H1 (cell line): ENCODE measurements at regions not wholly inside any gene's neighbourhood (a gene's known extent, or its start where the extent isn't known, plus 50 kb on each side); places are given as distances from the start of the nearest gene placed in this dataset.

Source experiments
- CTCF ChIA-PET: fragments of 300-600 bp; sonication (Branson Sonifier 250); formaldehyde crosslinking; loops from one replicate; lab custom pipeline; 2021; ENCODE audit not compliant: partially characterized antibody; lab: Charles Lee
- POLR2A ChIA-PET: fragments of 300-600 bp; sonication (Branson Sonifier 250); formaldehyde crosslinking; loops from one replicate; lab custom pipeline; 2021; ENCODE audit warnings: inconsistent platforms; ENCODE audit not compliant: partially characterized antibody; lab: Charles Lee
- DNase-seq, 2 experiments: peaks; one replicate each; pipeline versions ENCODE4 v3.0.0 to v3.0.0-alpha.2; 2010 to 2022; ENCODE audit warnings: low spot score in 2 of 2, low read depth in 1 of 2, mixed read lengths in 1 of 2
- FAIRE-seq: peaks from 2 replicates; lab custom pipeline; 2011; peaks lifted over from hg19 to GRCh38; lab: Jason Lieb, UNC
- H2AFZ ChIP-seq: 2 replicates; pipeline ENCODE4 v1.8.1; 2012; ENCODE audit warnings: low read length, inconsistent platforms
- H2AK5ac ChIP-seq: 2 replicates; pipeline ENCODE4 v1.6.1; 2013; ENCODE audit warnings: low read depth, low read length
- H2BK120ac ChIP-seq: replicated peaks from 2 replicates; pipeline ENCODE3; 2013; ENCODE audit warnings: low read depth, low read length, inconsistent platforms
- H2BK12ac ChIP-seq: 2 replicates; pipeline ENCODE4 v1.6.1; 2013; ENCODE audit warnings: low read depth, low read length
- H2BK15ac ChIP-seq: 2 replicates; pipeline ENCODE4 v1.6.1; 2013; ENCODE audit warnings: low read length
- H2BK20ac ChIP-seq: 2 replicates; pipeline ENCODE4 v1.6.1; 2013; ENCODE audit warnings: low read length
- H2BK5ac ChIP-seq: 2 replicates; pipeline ENCODE4 v1.6.1; 2013; ENCODE audit warnings: low read depth, low read length
- H3K14ac ChIP-seq: 2 replicates; pipeline ENCODE4 v1.6.1; 2013; ENCODE audit warnings: inconsistent platforms; ENCODE audit not compliant: insufficient read length
- H3K18ac ChIP-seq: 2 replicates; pipeline ENCODE4 v1.6.1; 2013; ENCODE audit warnings: low read length; ENCODE audit errors: extremely low read depth
- H3K23ac ChIP-seq: 2 replicates; pipeline ENCODE4 v1.6.1; 2013; ENCODE audit warnings: inconsistent platforms; ENCODE audit not compliant: insufficient read length
- H3K23me2 ChIP-seq: 2 replicates; pipeline ENCODE4 v1.6.1; 2013; ENCODE audit warnings: low read depth, low read length
- H3K27ac ChIP-seq: 2 replicates; pipeline ENCODE4 v1.6.1; 2011; ENCODE audit warnings: low read depth, low read length, inconsistent platforms
- H3K27me3 ChIP-seq, 4 experiments: replicated peaks in 1 of 4; 1 replicate in 1 of 4; 2 replicates in 3 of 4; pipeline versions ENCODE4 v1.6.1 to v1.8.1; 2011 to 2013; ENCODE audit warnings: low read length in 3 of 4, mild to moderate bottlenecking in 3 of 4, inconsistent platforms in 2 of 4, mixed read lengths in 2 of 4, moderate library complexity in 1 of 4; ENCODE audit not compliant: control insufficient read depth in 3 of 4, insufficient read depth in 3 of 4; ENCODE audit errors: extremely low read depth in 1 of 4
- H3K36me3 ChIP-seq, 4 experiments: 2 replicates each; pipeline versions ENCODE4 v1.6.1 to v1.8.1; 2011 to 2013; ENCODE audit warnings: mild to moderate bottlenecking in 4 of 4, low read length in 3 of 4, moderate library complexity in 2 of 4, control low read depth in 1 of 4, inconsistent platforms in 1 of 4; ENCODE audit not compliant: insufficient read depth in 4 of 4, control insufficient read depth in 2 of 4
- H3K4ac ChIP-seq: replicated peaks from 2 replicates; pipeline ENCODE3; 2013; ENCODE audit warnings: low read length, low read depth, mixed read lengths, inconsistent platforms; ENCODE audit not compliant: insufficient read length
- H3K4me1 ChIP-seq, 4 experiments: replicated peaks in 1 of 4; 1 replicate in 1 of 4; 2 replicates in 3 of 4; pipeline versions ENCODE4 v1.6.1 to v1.8.1; 2011 to 2013; ENCODE audit warnings: low read length in 3 of 4, inconsistent platforms in 2 of 4, mixed read lengths in 1 of 4; ENCODE audit not compliant: insufficient read depth in 4 of 4, control insufficient read depth in 3 of 4
- H3K4me2 ChIP-seq, 2 experiments: 2 replicates each; pipeline versions ENCODE4 v1.6.1 to v1.8.1; 2011 to 2013; ENCODE audit warnings: low read depth in 2 of 2, low read length in 2 of 2, control low read depth in 1 of 2, inconsistent platforms in 1 of 2, mild to moderate bottlenecking in 1 of 2; ENCODE audit not compliant: insufficient read depth in 1 of 2
- H3K4me3 ChIP-seq, 4 experiments: fragments of 200-600, 300-600 bp in 1 of 4; sonication (generic), shearing (Covaris generic), sonication (Bioruptor Twin) in 1 of 4; 2 replicates each; pipeline versions ENCODE4 v1.5.1 to v1.8.1; 2011 to 2016; ENCODE audit warnings: low read length in 4 of 4, low read depth in 3 of 4, control low read depth in 2 of 4, inconsistent platforms in 2 of 4, mild to moderate bottlenecking in 2 of 4, mixed read lengths in 1 of 4, moderate library complexity in 1 of 4; ENCODE audit not compliant: insufficient read depth in 2 of 4; ENCODE audit errors: extremely low read depth in 1 of 4
- H3K56ac ChIP-seq: replicated peaks from 2 replicates; pipeline ENCODE3; 2013; ENCODE audit warnings: low read depth, mild to moderate bottlenecking, mixed read lengths, low read length, inconsistent platforms; ENCODE audit not compliant: insufficient read length
- H3K79me1 ChIP-seq: 2 replicates; pipeline ENCODE4 v1.6.1; 2013; ENCODE audit warnings: low read depth, low read length, control low read depth
- H3K79me2 ChIP-seq, 2 experiments: 2 replicates each; pipeline versions ENCODE4 v1.6.1 to v1.8.1; 2012 to 2013; ENCODE audit warnings: low read length in 2 of 2, mild to moderate bottlenecking in 2 of 2, inconsistent platforms in 1 of 2; ENCODE audit not compliant: insufficient read depth in 2 of 2, control insufficient read depth in 1 of 2
- H3K9ac ChIP-seq, 4 experiments: replicated peaks in 1 of 4; 1 replicate in 1 of 4; 2 replicates in 3 of 4; pipeline versions ENCODE4 v1.6.1 to v1.8.1; 2011 to 2013; ENCODE audit warnings: low read depth in 3 of 4, low read length in 3 of 4, control low read depth in 2 of 4, mild to moderate bottlenecking in 2 of 4, moderate library complexity in 2 of 4, inconsistent platforms in 1 of 4; ENCODE audit errors: extremely low read depth in 1 of 4
- H3K9me3 ChIP-seq, 2 experiments: 2 replicates each; pipeline versions ENCODE4 v1.6.1 to v1.8.1; 2012 to 2013; ENCODE audit warnings: mild to moderate bottlenecking in 2 of 2, moderate library complexity in 2 of 2, control low read depth in 1 of 2, inconsistent platforms in 1 of 2, low read depth in 1 of 2, low read length in 1 of 2, mixed read lengths in 1 of 2; ENCODE audit not compliant: insufficient read depth in 2 of 2
- H4K20me1 ChIP-seq, 2 experiments: replicated peaks in 1 of 2; 2 replicates each; pipeline versions ENCODE3 to v1.8.1; 2011 to 2013; ENCODE audit warnings: inconsistent platforms in 2 of 2, low read length in 2 of 2, mild to moderate bottlenecking in 1 of 2; ENCODE audit not compliant: insufficient read depth in 2 of 2, control insufficient read depth in 1 of 2
- H4K5ac ChIP-seq: 2 replicates; pipeline ENCODE4 v1.6.1; 2013; ENCODE audit warnings: low read length, low read depth, mixed read lengths, inconsistent platforms; ENCODE audit not compliant: insufficient read length
- H4K8ac ChIP-seq: 2 replicates; pipeline ENCODE4 v1.8.0; 2013; ENCODE audit warnings: mild to moderate bottlenecking, moderate library complexity, low read length, inconsistent platforms; ENCODE audit not compliant: insufficient read depth; ENCODE audit errors: extremely low read depth
- H4K91ac ChIP-seq: replicated peaks from 2 replicates; pipeline ENCODE3; 2013; ENCODE audit warnings: low read length, mixed read lengths, inconsistent platforms; ENCODE audit not compliant: insufficient read length
- ASH2L ChIP-seq: fragments of 200-600, 300-600 bp; sonication (generic); IDR thresholded peaks from one replicate; pipeline ENCODE4 v1.7.1; 2017; ENCODE audit warnings: low read length
- EP300 ChIP-seq, 2 experiments: IDR thresholded peaks; 1 replicate in 1 of 2; 2 replicates in 1 of 2; pipeline ENCODE4 v1.6.1; 2011 to 2012; ENCODE audit warnings: low read depth in 2 of 2, low read length in 2 of 2, mild to moderate bottlenecking in 2 of 2, borderline replicate concordance in 1 of 2, inconsistent platforms in 1 of 2, moderate library complexity in 1 of 2
- POLR2A ChIP-seq, 2 experiments: IDR thresholded peaks; 1 replicate in 1 of 2; 2 replicates in 1 of 2; pipeline ENCODE4 v1.6.1; 2011; ENCODE audit warnings: low read depth in 2 of 2, low read length in 2 of 2, mild to moderate bottlenecking in 2 of 2; ENCODE audit errors: control extremely low read depth in 1 of 2
- RFX5 ChIP-seq: IDR thresholded peaks from 2 replicates; pipeline ENCODE4 v1.6.1; 2011; ENCODE audit warnings: low read depth, low read length, improper control_type of control experiment, borderline replicate concordance
- SIN3A ChIP-seq, 2 experiments: IDR thresholded peaks in 1 of 2; conservative IDR thresholded peaks in 1 of 2; 2 replicates each; pipeline ENCODE4 v1.6.1; 2011 to 2012; ENCODE audit warnings: low read length in 2 of 2, improper control_type of control experiment in 1 of 2, low read depth in 1 of 2, mild to moderate bottlenecking in 1 of 2
- TAF7 ChIP-seq: optimal IDR thresholded peaks from 2 replicates; pipeline ENCODE3; 2011; ENCODE audit warnings: low read depth, mild to moderate bottlenecking, inconsistent platforms, low read length, moderate library complexity, borderline replicate concordance
- TCF12 ChIP-seq: IDR thresholded peaks from 2 replicates; pipeline ENCODE4 v1.6.1; 2011; ENCODE audit warnings: low read depth, mild to moderate bottlenecking, low read length
- WGBS, 2 experiments: shearing (Covaris generic) in 1 of 2; methylation state at CpG; one replicate each; pipeline versions ENCODE4 v1.1.6 to v1.1.7; 2013 to 2015; ENCODE audit warnings: low lambda C conversion rate in 2 of 2, mixed read lengths in 2 of 2, inconsistent platforms in 1 of 2, low coverage in 1 of 2, missing lambda C conversion rate in 1 of 2; ENCODE audit not compliant: insufficient replicate concordance in 2 of 2, insufficient coverage in 1 of 2, insufficient read length in 1 of 2; ENCODE audit errors: extremely low coverage in 1 of 2, missing lambda C conversion rate in 1 of 2; 5-methylcytosine and 5-hydroxymethylcytosine counted together

- FAIRE-seq (no peak), DNase-seq (no peak)
- no peaks in the 10 kb centered on the region for H4K20me1 ChIP-seq
- H3K14ac ChIP-seq = no peak overlapping the region
- H3K4me1 ChIP-seq = no peaks in the 10 kb centered on the region
- H4K5ac ChIP-seq = no peak overlapping the region
- no peaks in the 10 kb centered on the region for H3K79me2 ChIP-seq
- H3K23ac ChIP-seq = no peak overlapping the region
- H3K18ac ChIP-seq = no peak overlapping the region
- no peak overlapping the region for H3K4ac ChIP-seq
- no peak overlapping the region for H2BK20ac ChIP-seq
- no peaks in the 10 kb centered on the region for H3K23me2 ChIP-seq
- no peaks in the 10 kb centered on the region for H3K27me3 ChIP-seq
- no peak overlapping the region for H2AFZ ChIP-seq
- H3K56ac ChIP-seq = no peak overlapping the region
- 61% methylated on average over 2 of the region's 3 CpGs; no CpG with 5 or more reads in 1 of the 2 experiments for WGBS, 2 experiments
- no peak overlapping the region for H2BK120ac ChIP-seq
- no peaks in the 10 kb centered on the region for H3K36me3 ChIP-seq
- H3K4me3 ChIP-seq = no peak overlapping the region
- ChIA-PET CTCF (no interaction called here), POLR2A (no interaction called here)
- no peak overlapping the region for H3K9ac ChIP-seq
- no peak overlapping the region for H3K27ac ChIP-seq
- peaks cover 0 to 22% of the 10 kb centered on the region in 2 experiments; a peak in 2 of 4 replicates for H3K9me3 ChIP-seq
- H2BK12ac ChIP-seq = no peak overlapping the region
- no peak overlapping the region for H2BK15ac ChIP-seq
- no peak overlapping the region for H4K91ac ChIP-seq
- no peak for TF ChIP-seq TAF7
- no peak for TF ChIP-seq ASH2L
- no peak for TF ChIP-seq TCF12
- no peak for TF ChIP-seq EP300 (IDR thresholded peaks at IDR 0.05; ENCODE audit: borderline replicate concordance in 1 of 2, low read depth in 2 of 2, low read length in 2 of 2)
- no peak for TF ChIP-seq RFX5
- no peak for TF ChIP-seq POLR2A (IDR thresholded peaks at IDR 0.05; ENCODE audit: control extremely low read depth in 1 of 2, low read depth in 2 of 2, low read length in 2 of 2)
- no peak for TF ChIP-seq SIN3A (conservative IDR thresholded peaks at IDR 0.05 in 1 of 2, IDR thresholded peaks at IDR 0.05 in 1 of 2; ENCODE audit: low read depth in 1 of 2, low read length in 2 of 2)
- H3K79me1 ChIP-seq = no peaks in the 10 kb centered on the region
- no peak overlapping the region for H2AK5ac ChIP-seq
- H2BK5ac ChIP-seq = no peak overlapping the region
- no peak overlapping the region for H3K4me2 ChIP-seq
- H4K8ac ChIP-seq = no peak overlapping the region
These were observed 1556.7 kb downstream of the FOXD4L5 start for GRCh38 chr9:63728287-63728686.
